ENCODE measurements at regions not wholly inside any gene's neighbourhood (a gene's known extent, or its start where the extent isn't known, plus 50 kb on each side); places are given as distances from the start of the nearest gene placed in this dataset.
"Not testable (repeated sequence)": the region's sequence is repeated elsewhere in the genome, so short reads cannot be mapped to it uniquely, and the experiment has no call there.

- DNase-seq (ENCODE audit: low spot score) = not testable (repeated sequence)
These were observed 104.3 kb downstream of the MTPN start for GRCh38 chr7:135872861-135873260.

GRCh38 chr7:135862586-135863340 lies 114.2 kb upstream of the FAM180A start:
- DNase-seq (ENCODE audit: low spot score) = no peak

GRCh38 chr7:135859538-135859937 lies 110.9 kb upstream of the FAM180A start:
- DNase-seq (ENCODE audit: low spot score) = no peak

GRCh38 chr7:135858851-135859250 lies 110.2 kb upstream of the FAM180A start:
- no peak for DNase-seq (ENCODE audit: low spot score)

- DNase-seq (ENCODE audit: low spot score) = no peak
These were observed 109.8 kb upstream of the FAM180A start for GRCh38 chr7:135858379-135858778.

GRCh38 chr7:135857519-135858274 lies 109.1 kb upstream of the FAM180A start:
- no peak for DNase-seq (ENCODE audit: low spot score)

GRCh38 chr7:135856356-135857144 lies 107.9 kb upstream of the FAM180A start:
- DNase-seq (ENCODE audit: low spot score) = no peak

GRCh38 chr7:135855846-135856245 lies 107.2 kb upstream of the FAM180A start:
- no peak for DNase-seq (ENCODE audit: low spot score)

- DNase-seq (ENCODE audit: low spot score) = no peak
These were observed 104.9 kb upstream of the FAM180A start for GRCh38 chr7:135853499-135853898.

GRCh38 chr7:135853008-135853407 lies 104.4 kb upstream of the FAM180A start:
- DNase-seq (ENCODE audit: low spot score) = no peak

GRCh38 chr7:135847242-135847641 lies 98.6 kb upstream of the FAM180A start:
- no peak for DNase-seq (ENCODE audit: low spot score)

- DNase-seq (ENCODE audit: low spot score) = no peak
These were observed 97.7 kb upstream of the FAM180A start for GRCh38 chr7:135846339-135846738.

GRCh38 chr7:135845415-135846075 lies 96.9 kb upstream of the FAM180A start:
- no peak for DNase-seq (ENCODE audit: low spot score)

GRCh38 chr7:135844903-135845302 lies 96.3 kb upstream of the FAM180A start:
- no peak for DNase-seq (ENCODE audit: low spot score)

GRCh38 chr7:135843214-135843613 lies 94.6 kb upstream of the FAM180A start:
- no peak for DNase-seq (ENCODE audit: low spot score)

- DNase-seq (ENCODE audit: low spot score) = no peak
These were observed 94.0 kb upstream of the FAM180A start for GRCh38 chr7:135842446-135843179.

- DNase-seq (ENCODE audit: low spot score) = no peak
These were observed 92.0 kb upstream of the FAM180A start for GRCh38 chr7:135840591-135840990.

- no peak for DNase-seq (ENCODE audit: low spot score)
These were observed 89.1 kb upstream of the FAM180A start for GRCh38 chr7:135837675-135838074.

- no peak for DNase-seq (ENCODE audit: low spot score)
These were observed 85.7 kb upstream of the FAM180A start for GRCh38 chr7:135834266-135834665.

GRCh38 chr7:135833642-135834041 lies 85.0 kb upstream of the FAM180A start:
- DNase-seq (ENCODE audit: low spot score) = no peak

- peak; percentile 37 for DNase-seq (ENCODE audit: low spot score)
These were observed 83.0 kb upstream of the FAM180A start for GRCh38 chr7:135831455-135832195.
